OCI-LY1 (cell line): ENCODE measurements at regions not wholly inside any gene's neighbourhood (a gene's known extent, or its start where the extent isn't known, plus 50 kb on each side); places are given as distances from the start of the nearest gene placed in this dataset.

Experiments
- H2AFZ ChIP-seq: fragments of 200-600 bp; sonication (generic), shearing (Covaris generic); 2 replicates; pipeline ENCODE4 v1.6.0; 2014; ENCODE audit warnings: antibody characterized with exemption, mild to moderate bottlenecking, low read length
- H3F3A ChIP-seq: fragments of 200-600 bp; sonication (generic), shearing (Covaris generic); 2 replicates; pipeline ENCODE4 v1.6.0; 2014; ENCODE audit warnings: mild to moderate bottlenecking, antibody characterized with exemption, low read length, moderate library complexity; ENCODE audit not compliant: insufficient read depth
- H3K27ac ChIP-seq: fragments of 200-600 bp; sonication (generic); 2 replicates; pipeline ENCODE4 v1.5.1; 2014; ENCODE audit warnings: low read length, mixed run types, mild to moderate bottlenecking, low read depth; ENCODE audit not compliant: poor library complexity, severe bottlenecking
- H3K27me3 ChIP-seq: fragments of 200-600 bp; sonication (generic); 2 replicates; pipeline ENCODE4 v1.6.0; 2014; ENCODE audit warnings: antibody characterized with exemption, mild to moderate bottlenecking, low read length, moderate library complexity; ENCODE audit not compliant: insufficient read depth
- H3K36me3 ChIP-seq: fragments of 200-600 bp; sonication (generic); 2 replicates; pipeline ENCODE4 v1.6.1; 2014; ENCODE audit warnings: mild to moderate bottlenecking, antibody characterized with exemption, low read length, moderate library complexity, mixed read lengths; ENCODE audit not compliant: insufficient read depth
- H3K4me1 ChIP-seq: fragments of 200-600 bp; sonication (generic); 2 replicates; pipeline ENCODE4 v1.5.1; 2014; ENCODE audit warnings: mild to moderate bottlenecking, low read length, moderate library complexity; ENCODE audit not compliant: insufficient read depth, severe bottlenecking
- H3K4me2 ChIP-seq: fragments of 200-600 bp; sonication (generic), shearing (Covaris generic); 2 replicates; pipeline ENCODE4 v1.6.1; 2014; ENCODE audit warnings: low read length
- H3K4me3 ChIP-seq: fragments of 200-600 bp; sonication (generic); 2 replicates; pipeline ENCODE4 v1.5.1; 2014; ENCODE audit warnings: low read length, low read depth, mild to moderate bottlenecking, mixed read lengths; ENCODE audit not compliant: poor library complexity, severe bottlenecking
- H3K79me2 ChIP-seq: fragments of 200-600 bp; shearing (Covaris generic); 2 replicates; pipeline ENCODE4 v1.6.1; 2016; ENCODE audit warnings: mixed run types, low read length, mixed read lengths; ENCODE audit not compliant: insufficient read depth
- H3K9ac ChIP-seq: fragments of 200-600 bp; sonication (generic), shearing (Covaris generic); 2 replicates; pipeline ENCODE4 v1.6.1; 2014; ENCODE audit warnings: mild to moderate bottlenecking, low read length, mixed read lengths
- H3K9me2 ChIP-seq: fragments of 200-600 bp; sonication (generic), shearing (Covaris generic); 2 replicates; pipeline ENCODE4 v1.6.1; 2014; ENCODE audit warnings: low read depth, mild to moderate bottlenecking, low read length, mixed read lengths
- H3K9me3 ChIP-seq: fragments of 200-600 bp; shearing (Covaris generic); 2 replicates; pipeline ENCODE4 v1.6.1; 2014; ENCODE audit warnings: low read length, mixed read lengths
- H4K20me1 ChIP-seq: fragments of 200-600 bp; sonication (generic), shearing (Covaris generic); 2 replicates; pipeline ENCODE4 v1.6.0; 2016; ENCODE audit warnings: mild to moderate bottlenecking, low read length; ENCODE audit not compliant: insufficient read depth
- CTCF ChIP-seq: fragments of 200-600 bp; sonication (generic), shearing (Covaris generic); IDR thresholded peaks from 2 replicates; pipeline ENCODE4 v1.5.1; 2017; ENCODE audit warnings: mild to moderate bottlenecking, antibody characterized with exemption, low read length, moderate library complexity, mixed read lengths
- EZH2 ChIP-seq: fragments of 200-600 bp; sonication (generic), shearing (Covaris generic); IDR thresholded peaks from 2 replicates; pipeline ENCODE4 v1.8.0; 2017; ENCODE audit warnings: borderline replicate concordance, mixed run types, mild to moderate bottlenecking, antibody characterized with exemption, low read length, moderate library complexity, mixed read lengths

- H3F3A ChIP-seq: no peaks in the 10 kb centered on the region
- H2AFZ ChIP-seq: no peak overlapping the region
- TF ChIP-seq CTCF: no peak
- no peak for TF ChIP-seq EZH2
- no peak overlapping the region for H3K4me3 ChIP-seq
- no peak overlapping the region for H3K4me2 ChIP-seq
- no peak overlapping the region for H3K27ac ChIP-seq
- H3K9me3 ChIP-seq: no peaks in the 10 kb centered on the region
- H3K9ac ChIP-seq: no peak overlapping the region
- H3K27me3 ChIP-seq: no peaks in the 10 kb centered on the region
- H3K36me3 ChIP-seq: no peaks in the 10 kb centered on the region
- H3K4me1 ChIP-seq: no peaks in the 10 kb centered on the region
- no peaks in the 10 kb centered on the region for H3K9me2 ChIP-seq
- no peaks in the 10 kb centered on the region for H4K20me1 ChIP-seq
- H3K79me2 ChIP-seq: no peaks in the 10 kb centered on the region
Measured at GRCh38 chr5:86039351-86039750, 578.4 kb upstream of the COX7C start.

GRCh38 chr5:86070719-86071118 lies 547.0 kb upstream of the COX7C start:
- TF ChIP-seq EZH2 (no peak), CTCF (no peak)
- Histone ChIP-seq H3K9me3 (no peaks in the 10 kb centered on the region), H4K20me1 (no peaks in the 10 kb centered on the region)

GRCh38 chr5:86074297-86074696 lies 543.4 kb upstream of the COX7C start:
- Histone ChIP-seq H3K27ac (no peak overlapping the region), H3K9ac (no peak overlapping the region), H4K20me1 (no peaks in the 10 kb centered on the region), H3K9me3 (no peaks in the 10 kb centered on the region), H3K9me2 (no peaks in the 10 kb centered on the region), H3K4me2 (no peak overlapping the region), H3K27me3 (no peaks in the 10 kb centered on the region), H2AFZ (no peak overlapping the region), H3K36me3 (no peaks in the 10 kb centered on the region), H3K4me3 (no peak overlapping the region), H3K79me2 (no peaks in the 10 kb centered on the region), H3F3A (no peaks in the 10 kb centered on the region), H3K4me1 (no peaks in the 10 kb centered on the region)
- no peak for TF ChIP-seq EZH2

More at GRCh38 chr5:86070719-86071118, 547.0 kb upstream of the COX7C start:
- H3K4me3 ChIP-seq: no peak overlapping the region
- no peak overlapping the region for H2AFZ ChIP-seq
- H3F3A ChIP-seq: no peaks in the 10 kb centered on the region
- H3K9me2 ChIP-seq: no peaks in the 10 kb centered on the region
- H3K9ac ChIP-seq: no peak overlapping the region
- H3K4me1 ChIP-seq: no peaks in the 10 kb centered on the region
- H3K36me3 ChIP-seq: no peaks in the 10 kb centered on the region
- no peaks in the 10 kb centered on the region for H3K79me2 ChIP-seq
- no peak overlapping the region for H3K4me2 ChIP-seq
- no peaks in the 10 kb centered on the region for H3K27me3 ChIP-seq
- H3K27ac ChIP-seq: no peak overlapping the region

GRCh38 chr5:86075139-86075538 lies 542.6 kb upstream of the COX7C start:
- Histone ChIP-seq H3K36me3 (no peaks in the 10 kb centered on the region), H3K27me3 (no peaks in the 10 kb centered on the region), H4K20me1 (no peaks in the 10 kb centered on the region), H3F3A (no peaks in the 10 kb centered on the region), H2AFZ (no peak overlapping the region), H3K4me2 (no peak overlapping the region), H3K4me1 (no peaks in the 10 kb centered on the region), H3K79me2 (no peaks in the 10 kb centered on the region), H3K4me3 (no peak overlapping the region), H3K9ac (no peak overlapping the region), H3K9me3 (no peaks in the 10 kb centered on the region), H3K9me2 (no peaks in the 10 kb centered on the region), H3K27ac (no peak overlapping the region)
- no peak for TF ChIP-seq CTCF
- TF ChIP-seq EZH2: no peak
